ENCODE measurements at regions not wholly inside any gene's neighbourhood (a gene's known extent, or its start where the extent isn't known, plus 50 kb on each side); places are given as distances from the start of the nearest gene placed in this dataset.
"Not testable (repeated sequence)": the region's sequence is repeated elsewhere in the genome, so short reads cannot be mapped to it uniquely, and the experiment has no call there.

DNA sequence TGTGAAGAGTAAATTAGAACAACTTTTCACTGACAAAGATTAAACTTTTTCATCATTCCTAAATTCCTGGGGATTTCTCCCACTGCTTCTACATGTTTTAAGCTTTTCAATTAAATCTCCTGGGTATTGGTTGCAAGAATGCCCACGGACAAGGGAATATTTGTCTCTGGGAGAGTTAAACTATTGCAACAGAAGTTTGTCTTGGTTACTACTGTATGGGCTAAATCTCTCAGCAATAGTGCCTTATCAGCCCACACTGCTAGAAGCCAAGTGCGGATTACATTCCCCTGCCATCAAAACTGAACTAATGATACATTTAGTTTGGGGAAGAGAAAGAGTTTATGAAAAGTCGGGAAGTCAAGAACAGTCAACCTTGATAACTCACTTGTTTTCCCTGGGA lies 528.2 kb upstream of the C9orf72 start:
- DNase-seq (ENCODE audit: low spot score): no peak

DNA sequence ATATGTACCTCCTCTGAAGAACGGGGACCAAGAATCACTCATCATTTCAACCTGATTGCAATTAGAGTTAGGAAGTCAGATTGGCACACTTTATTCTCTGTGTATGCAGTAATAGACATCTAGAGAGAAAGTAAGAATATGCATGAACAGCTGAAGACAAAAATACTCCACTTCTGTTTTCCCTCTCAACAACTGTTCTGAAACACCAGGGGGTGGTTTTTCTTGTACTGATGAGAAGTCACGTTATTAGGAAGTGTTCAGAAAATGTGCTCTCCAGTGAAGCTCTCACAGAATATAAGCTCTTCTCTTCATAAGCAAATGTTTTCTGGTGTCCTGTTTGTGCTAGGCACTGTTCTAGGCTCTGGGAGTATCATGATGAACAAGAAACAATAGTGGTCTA lies 531.7 kb upstream of the C9orf72 start:
- DNase-seq (ENCODE audit: low spot score): peak; percentile 6

DNA sequence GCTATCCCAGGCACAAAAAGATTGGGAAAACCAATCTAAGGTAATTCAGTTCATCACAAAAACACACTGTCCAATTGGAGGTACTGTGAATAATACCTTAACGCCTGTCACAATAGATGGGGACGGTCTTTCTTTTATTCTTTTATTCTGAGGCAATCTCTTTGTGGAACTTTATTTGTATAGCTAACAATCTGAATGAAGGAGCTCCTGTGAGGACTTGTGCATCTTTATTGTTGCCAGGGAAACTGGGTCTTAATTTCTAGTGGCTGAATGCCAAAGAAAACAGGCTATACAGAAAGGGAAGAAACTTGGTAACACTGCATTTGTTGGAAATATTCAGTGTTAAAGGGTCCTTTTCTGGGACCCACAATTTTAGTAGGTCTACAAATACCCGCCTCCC lies 546.9 kb upstream of the C9orf72 start:
- no peak for DNase-seq (ENCODE audit: low spot score)

DNA sequence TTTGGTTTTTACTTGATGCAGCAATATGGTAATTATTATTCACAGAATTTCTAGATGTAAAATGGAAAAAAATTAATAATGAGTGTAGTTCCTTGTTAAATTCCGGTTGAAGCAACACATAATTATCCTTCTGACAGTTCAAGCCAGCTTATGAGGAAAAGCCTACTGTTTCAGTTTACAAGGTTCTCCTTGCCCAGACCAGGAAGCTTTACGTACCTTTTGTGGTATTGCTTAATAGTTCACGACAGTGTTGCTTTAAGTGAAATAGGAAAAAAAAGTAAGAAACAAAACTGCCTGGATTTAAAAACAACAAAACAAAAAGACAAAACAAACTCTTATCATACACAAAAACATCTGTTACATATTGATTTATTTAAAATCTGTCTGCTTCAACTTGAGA lies 547.3 kb upstream of the C9orf72 start:
- no peak for DNase-seq (ENCODE audit: low spot score)

DNA sequence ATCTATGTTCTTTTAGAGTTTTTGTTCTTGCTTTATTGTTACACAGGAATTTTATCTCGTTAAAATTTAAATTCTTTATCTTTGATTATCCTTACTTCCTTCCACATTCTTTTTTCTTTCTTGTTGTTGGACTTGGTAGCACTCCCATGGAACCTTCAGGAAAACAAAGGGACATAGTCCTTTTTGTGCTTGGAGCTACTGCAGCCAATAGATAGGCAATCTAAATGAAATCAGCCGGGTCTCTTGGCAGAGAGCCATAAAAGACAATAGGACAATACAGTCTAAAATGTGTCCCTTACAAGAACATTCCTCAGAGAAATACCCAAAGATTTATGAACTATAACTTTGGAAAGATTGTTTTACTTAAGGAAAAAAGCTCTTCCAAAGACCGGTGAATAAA lies 548.1 kb upstream of the C9orf72 start:
- DNase-seq (ENCODE audit: low spot score): no peak

DNA sequence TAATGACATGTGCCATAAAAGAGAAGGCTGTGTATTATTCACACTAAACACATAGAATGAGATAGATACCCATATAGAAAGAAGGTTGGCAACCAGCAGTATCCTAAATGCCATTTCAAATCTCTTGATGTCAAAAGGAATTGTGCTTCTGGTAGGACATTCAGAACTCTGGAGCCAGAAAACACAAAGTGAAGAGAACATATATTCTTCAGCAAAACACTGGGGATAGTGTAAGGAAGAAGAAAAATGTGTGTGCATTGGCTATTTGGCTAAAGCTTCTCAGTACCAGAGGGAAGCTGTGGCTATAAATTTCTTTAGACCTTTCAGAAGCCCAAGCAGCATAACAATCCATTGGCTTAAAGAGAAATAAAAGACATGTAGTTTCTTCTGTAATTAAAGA lies 551.6 kb upstream of the C9orf72 start:
- no peak for DNase-seq (ENCODE audit: low spot score)

DNA sequence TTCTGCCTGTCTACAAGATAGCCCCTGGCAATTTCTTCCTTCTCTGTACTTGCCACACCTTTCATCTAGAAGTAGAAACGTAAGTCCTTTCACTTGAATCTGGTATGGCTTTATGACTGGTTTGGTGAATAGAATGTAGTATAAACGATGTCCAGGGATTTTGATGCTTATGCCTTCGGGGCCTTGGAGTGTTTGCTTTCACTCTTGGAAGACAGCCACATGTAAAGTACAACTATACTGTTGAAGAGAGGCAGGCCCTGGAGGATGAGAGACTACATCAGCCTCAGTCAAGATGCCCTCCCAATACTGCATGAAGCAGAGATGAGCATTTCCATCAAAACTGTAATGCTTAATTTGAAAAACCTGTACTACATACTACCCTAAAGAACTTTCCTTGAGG lies 553.8 kb upstream of the C9orf72 start:
- DNase-seq (ENCODE audit: low spot score): no peak

DNA sequence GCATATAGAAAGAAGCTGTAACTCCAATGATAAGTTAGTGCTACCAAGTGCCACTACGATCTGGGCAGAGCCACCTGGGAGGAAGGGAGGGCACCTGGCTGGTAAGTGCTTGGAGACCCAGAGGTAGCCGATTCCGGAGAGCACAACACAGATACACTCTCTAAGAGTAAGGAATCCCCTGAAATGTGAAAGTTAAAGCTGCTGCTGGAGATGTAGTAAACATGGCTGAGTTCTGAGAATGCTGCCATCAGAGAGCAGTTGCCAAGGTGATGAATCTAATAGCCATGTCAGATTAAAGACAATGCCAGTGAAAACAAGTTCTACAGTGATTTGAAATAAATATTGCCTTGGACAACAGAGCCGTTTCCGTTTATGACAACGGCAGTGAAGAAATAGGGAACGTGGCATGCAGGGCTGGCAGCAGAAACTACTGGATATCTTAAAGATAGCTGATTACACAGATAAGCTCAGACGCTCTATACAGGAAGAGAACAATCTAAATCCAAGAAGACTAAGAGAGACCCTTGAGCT lies 561.2 kb upstream of the C9orf72 start:
- DNase-seq (ENCODE audit: low spot score): no peak

DNA sequence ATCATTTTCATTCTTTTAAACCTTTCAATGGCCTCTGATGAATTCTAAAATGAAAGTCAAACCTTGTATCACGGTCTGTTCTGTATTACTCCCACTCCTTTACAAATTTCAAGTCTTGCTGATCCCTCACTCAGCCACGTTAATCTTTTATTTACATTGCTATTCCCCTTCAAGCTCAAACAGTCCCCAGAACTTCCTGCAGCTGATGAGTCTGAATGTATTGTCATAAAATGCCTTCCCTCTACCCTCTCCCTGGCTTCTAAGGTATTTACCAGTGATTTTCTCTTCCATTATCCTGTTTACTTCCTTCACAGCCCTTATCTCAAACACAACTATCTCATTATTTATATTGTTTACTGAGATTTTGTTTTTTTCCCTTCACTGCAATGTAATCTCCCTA lies 562.3 kb upstream of the C9orf72 start:
- DNase-seq (ENCODE audit: low spot score): no peak

DNA sequence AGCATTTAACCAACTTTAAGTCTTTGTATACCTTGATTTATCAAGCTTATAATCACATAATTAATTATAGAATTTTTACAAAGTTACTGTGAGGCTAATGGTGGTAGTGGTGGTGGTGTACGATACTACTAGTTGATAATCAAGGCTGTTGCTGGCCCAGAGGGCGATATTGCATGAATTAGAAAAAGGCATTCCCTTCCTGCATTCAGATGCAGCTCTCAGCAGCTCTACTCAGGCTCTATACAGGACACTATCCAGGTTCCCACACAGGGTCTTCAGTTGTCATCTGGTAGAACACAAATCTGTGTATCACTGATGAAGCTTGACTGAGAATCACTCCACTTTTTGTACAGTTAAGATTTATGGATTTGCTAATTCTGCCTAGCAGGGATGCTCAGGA lies 562.8 kb upstream of the C9orf72 start:
- DNase-seq (ENCODE audit: low spot score): no peak

DNA sequence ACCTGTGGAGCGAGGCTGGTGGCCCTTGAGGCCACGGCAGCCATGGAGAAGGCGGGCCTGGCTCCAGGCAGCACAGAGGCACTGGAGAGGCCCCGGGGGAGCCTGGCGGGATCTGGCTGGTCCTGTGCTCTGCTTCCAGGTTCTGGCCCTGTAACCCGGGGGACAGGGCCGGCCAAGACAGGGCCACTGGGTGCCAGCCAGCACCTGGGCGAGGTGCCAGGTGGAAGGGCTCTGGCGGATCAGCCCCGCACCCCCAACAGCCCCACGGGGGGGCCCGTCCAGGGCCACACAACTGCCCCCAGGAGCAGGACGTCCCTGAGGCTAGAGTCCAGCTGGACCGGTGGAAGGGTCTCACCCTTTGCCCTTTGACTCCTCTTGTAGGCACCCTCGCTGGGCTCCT lies 574.1 kb upstream of the C9orf72 start:
- DNase-seq (ENCODE audit: low spot score): not testable (repeated sequence)

DNA sequence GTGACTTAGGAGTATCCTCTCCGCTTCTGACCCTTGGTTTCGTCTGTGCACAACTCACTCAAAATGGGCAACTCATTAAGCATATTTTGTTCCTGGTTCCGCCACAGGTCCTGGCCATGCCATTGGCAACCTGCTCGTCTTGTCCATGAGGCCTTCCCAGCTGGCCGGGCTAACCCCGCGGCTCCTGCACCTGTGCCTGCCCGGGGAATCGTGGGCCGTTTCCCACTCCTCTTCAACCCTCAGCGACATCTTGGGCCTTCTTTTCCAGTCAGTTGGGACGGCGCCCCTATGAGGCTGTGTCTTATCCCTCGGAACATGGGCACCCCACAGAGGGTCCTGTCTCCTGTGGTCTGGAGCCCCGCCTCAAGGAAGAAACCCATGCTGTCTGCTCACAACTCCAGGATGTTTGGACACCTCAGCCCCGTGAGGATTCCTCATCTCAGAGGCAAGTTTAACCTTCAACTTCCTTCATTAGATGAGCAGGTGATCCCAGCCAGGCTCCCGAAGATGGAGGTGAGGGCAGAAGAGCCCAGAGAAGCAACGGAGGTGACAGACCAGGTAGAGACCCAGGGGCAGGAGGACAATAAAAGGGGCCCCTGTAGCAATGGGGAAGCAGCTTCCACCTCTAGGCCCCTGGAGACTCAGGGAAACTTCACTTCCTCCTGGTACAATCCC lies 574.8 kb upstream of the C9orf72 start:
- not testable (repeated sequence) for DNase-seq (ENCODE audit: low spot score)

DNA sequence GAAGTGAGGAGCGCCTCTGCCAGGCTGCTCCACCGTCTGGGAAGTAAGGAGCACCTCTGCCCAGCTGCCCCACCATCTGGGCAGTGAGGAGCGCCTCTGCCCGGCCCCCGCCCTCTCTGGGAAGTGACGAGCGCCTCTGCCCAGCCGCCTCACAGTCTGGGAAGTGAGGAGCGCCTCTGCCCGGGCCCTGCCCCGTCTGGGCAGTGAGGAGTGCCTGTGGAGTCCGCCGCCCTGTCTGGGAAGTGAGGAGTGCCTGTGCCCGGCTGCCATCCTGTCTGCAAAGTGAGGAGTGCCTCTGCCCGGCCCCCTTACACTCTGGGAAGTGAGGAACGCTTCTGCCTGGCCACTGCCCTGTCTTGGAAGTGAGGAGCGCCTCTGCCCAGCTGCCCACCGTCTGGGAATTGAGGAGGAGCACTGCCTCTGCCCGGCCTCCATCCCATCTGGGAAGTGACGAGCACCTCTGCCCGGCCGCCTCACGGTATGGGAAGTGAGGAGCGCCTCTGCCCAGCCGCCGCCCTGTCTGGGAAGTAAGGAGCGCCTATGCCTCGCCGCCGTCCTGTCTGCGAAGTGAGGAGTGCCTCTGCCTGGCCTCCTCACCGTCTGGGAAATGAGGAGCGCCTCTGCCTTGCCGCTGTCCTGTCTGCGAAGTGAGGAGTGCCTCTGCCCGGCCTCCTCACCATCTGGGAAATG lies 576.2 kb upstream of the C9orf72 start:
- DNase-seq (ENCODE audit: low spot score): not testable (repeated sequence)

DNA sequence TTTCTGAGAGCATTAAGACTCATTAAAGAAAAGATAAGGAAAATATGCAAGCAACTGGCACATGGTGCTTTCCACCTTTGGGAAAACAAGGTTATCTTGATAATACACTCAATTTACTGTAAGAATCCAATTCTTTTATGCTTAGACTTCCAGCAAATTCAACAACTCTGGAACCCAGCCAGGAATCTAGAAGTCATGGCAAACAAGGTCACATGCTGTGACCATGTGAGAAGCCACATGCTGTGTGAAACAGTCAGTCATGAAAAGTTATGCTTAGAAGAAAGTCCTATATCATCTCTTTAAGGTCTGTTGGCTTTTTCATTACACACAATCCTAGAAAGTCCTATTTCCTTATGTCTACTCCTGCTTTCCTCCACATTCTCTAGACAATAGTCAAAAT lies 581.8 kb upstream of the C9orf72 start:
- no peak for DNase-seq (ENCODE audit: low spot score)

DNA sequence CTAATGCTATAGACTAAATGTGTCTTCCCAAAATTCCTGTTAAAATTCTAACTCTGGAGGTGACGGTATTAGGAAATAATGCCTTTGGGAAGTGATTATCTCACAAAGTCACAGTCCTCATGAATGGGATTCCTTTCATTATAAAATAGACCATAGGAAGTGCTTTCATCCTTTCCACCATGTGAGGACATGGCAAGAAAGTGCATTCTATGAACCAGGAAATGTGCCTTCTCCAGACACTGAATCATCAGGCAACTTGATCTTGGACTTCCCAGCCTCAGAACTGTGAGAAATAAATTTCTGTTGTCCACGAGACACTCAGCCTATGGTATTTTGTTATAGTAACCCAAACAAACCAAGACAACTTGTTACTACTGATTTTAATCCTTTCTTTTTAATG lies 582.4 kb upstream of the C9orf72 start:
- DNase-seq (ENCODE audit: low spot score): no peak

DNA sequence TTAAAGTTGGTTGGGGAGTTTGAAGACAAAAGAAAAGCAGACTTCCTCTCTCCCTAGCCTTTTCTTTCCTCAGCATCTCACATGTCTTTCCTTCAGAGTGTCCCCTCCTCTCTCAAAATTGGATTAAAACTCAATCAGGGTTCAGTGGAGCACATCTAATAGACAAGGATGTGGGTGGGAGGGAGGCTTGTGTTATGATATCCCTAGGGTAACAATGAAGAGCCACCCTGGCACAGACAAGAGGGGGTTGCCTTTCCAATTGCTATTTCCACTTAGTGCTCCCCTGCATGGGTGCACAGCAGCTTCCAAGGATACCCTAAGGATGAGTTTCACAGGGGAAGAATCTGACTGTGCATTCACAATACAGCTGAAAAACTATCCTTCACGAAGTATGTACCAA lies 585.2 kb upstream of the C9orf72 start:
- no peak for DNase-seq (ENCODE audit: low spot score)

DNA sequence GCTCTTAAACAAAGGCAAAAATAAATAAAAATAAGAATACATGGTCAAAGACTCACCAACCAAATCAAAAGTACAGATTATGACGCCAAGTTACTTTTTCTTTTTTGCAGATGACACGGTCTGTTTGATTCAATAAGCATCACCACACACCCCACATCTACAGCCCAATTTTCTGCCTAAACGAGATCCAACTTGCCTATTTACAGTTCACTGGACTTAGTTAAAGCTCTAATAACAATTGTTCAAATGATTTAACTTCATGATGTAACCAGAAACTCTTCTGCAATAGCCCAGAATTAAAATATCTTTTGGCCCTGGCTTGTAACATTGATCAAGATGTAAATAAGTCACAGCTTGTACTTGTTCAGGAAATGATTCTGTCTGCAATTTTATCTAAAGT lies 590.3 kb upstream of the C9orf72 start:
- no peak for DNase-seq (ENCODE audit: low spot score)

DNA sequence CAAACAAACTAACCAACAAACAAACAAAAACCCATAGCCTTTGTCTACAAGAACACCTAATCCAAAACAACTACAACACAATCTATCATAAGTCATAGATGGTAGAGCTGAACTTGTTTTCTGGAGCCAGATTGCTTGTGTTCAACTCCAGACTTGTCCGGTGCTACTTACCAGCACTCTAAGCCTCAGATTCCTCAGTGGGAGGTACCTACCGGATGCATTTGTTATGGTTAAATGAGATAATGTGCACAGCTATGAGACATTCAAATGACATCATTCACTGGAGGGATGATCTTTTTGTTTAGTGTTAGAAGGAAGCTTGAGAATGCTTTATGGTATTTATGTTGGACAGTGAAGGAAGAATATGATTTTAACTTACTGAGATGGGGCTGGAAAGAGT lies 592.9 kb upstream of the C9orf72 start:
- DNase-seq (ENCODE audit: low spot score): no peak

DNA sequence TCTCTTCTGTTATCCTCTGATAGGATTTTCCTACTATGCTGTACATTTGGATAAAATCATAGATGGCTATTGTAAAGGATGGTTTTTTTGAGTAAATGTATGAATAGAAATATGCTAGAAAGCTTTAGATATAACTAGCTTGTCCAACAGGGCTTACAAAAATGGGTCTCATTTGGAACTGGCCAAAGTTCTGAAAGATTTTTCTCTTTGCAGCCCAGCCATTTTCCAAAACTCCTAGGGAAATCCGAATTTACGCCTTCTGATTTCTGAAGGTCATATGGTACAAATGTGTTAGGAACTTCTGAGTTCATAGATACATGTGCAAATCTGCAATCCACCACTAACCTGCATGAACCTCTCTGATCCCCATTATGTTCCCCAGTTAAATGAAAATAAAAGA lies 603.9 kb upstream of the C9orf72 start:
- no peak for DNase-seq (ENCODE audit: low spot score)

DNA sequence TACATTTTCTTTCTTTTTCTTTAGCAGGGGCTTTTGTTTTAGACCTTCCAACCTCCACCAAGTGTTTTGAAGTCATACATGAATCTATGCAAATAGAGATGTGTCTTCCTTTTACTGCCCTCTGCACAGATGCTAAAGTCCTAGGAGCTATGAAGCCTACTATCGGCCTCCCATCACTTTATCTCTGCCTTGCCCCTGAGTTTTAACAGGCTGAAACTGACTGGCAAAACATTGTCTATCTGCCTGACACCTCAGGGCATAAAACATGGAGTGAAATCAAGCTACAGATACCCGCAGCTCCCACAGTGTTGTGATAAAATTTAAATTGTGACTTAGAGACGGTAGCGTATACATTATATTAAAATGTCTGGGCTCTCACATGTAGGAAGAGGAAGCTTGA lies 604.6 kb upstream of the C9orf72 start:
- no peak for DNase-seq (ENCODE audit: low spot score)

DNA sequence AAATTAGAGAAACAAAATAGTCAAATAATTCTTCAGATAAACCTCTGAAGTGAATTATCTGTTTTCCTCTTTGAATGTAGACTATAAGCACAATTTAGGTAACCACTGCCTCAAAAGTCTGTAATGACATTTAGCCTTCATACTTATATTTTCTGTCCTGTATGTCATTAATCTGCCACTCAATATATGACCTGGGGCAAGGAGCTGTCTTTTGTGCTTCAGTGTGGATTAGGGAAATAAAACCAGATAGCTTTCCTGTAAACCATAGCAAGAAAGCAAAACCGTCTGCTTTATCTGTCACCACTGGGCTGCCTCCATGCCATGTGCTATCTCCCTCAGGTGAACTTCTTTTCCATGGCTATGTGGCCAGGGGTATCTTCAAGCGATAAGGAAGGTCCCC lies 606.6 kb upstream of the C9orf72 start:
- no peak for DNase-seq (ENCODE audit: low spot score)

DNA sequence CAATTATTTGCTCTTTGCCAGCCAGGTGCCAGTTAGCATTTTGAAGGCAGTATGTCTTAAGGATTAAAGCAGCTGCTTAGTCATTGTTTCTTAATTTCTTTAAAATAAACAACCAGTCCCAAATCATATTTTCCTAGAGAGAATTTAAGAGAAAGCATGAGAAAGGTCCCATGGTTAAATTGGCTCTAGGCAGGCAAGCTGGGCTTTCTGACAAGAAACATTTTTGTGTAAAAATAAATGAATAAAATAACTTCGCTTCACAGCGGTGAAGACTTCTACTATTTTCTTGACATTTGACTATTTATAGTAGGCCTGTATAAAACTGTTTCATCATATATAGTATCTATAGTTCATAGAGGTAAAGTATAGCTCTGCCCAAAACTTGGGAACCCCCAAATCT lies 617.7 kb upstream of the C9orf72 start:
- no peak for DNase-seq (ENCODE audit: low spot score)

DNA sequence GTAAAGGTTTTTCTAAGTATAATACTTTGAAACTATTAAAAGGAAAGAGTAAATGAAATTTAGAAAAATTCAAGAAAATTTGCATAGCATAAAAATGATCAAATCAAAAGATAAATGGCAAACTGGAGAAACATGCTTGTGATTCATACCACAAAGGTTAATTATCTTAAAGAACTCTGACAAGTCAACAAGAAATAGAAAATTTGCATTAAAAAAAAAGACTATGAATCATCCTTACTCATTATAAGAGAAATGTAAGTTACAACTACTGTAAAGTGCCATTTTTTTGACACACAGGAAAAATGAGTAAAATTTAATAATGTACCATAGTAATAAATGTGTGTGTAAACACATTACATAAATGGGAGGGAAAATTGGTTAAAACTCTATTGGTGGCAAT lies 624.4 kb upstream of the C9orf72 start:
- no peak for DNase-seq (ENCODE audit: low spot score)

DNA sequence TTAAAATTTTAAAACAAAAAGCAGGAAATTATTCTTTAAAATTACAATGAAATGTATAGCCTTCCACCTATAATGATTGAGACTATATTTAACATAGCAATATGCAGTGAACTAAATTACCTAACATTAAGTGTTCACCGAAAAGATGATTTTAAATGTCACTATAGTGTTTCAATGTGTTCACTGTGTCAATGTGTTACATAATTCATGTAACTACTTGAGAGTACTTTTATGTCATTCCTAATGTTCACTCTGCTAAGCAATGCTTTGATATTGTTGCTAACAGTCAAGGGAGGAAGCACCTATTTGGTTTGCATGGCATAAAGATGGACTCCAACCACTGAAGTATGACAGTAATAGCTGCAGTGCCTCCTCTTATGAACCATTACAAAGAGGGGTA lies 629.8 kb upstream of the C9orf72 start:
- DNase-seq (ENCODE audit: low spot score): no peak
